ENCODE measurements at regions not wholly inside any gene's neighbourhood (a gene's known extent, or its start where the extent isn't known, plus 50 kb on each side); places are given as distances from the start of the nearest gene placed in this dataset.

DNA sequence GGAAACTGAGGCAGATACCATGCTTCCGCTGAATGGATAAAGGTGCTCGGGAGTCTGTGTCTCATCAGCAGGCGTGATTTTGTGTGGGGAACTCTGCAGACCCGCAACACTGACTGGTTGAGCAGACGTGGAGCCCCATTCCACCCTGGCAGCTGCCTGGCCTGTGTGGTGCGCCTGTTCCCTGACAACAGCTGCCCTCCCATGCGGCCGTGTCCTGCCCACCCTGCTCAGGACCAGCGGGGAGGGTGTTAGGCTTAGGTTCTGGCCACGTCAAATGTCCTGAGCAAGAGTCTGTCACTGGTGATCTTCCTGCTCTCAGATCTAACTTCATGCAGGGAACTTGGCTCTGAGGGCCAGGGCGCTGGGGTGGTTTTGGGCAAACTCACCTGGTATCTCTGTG lies 417.7 kb upstream of the IRX4 start:
- peaks cover 0 to 10% of the 10 kb centered on the region in 2 donors for H3K4me1 ChIP-seq (replicated peaks in 1 of 2)
- WGBS, 10 experiments = 25 to 100% (median 86%) methylated on average over 1 to 7 of the region's 11 CpGs; no CpG with 5 or more reads in 6 of the 10 experiments
- no peak overlapping the region for H3K27ac ChIP-seq
- in situ Hi-C loops (cut with MboI; ENCODE audit: low pct_unique_long_range_greater_than_20kb in 2 of 9, low sequenced_read_pairs in 9 of 9, unreplicated experiment in 9 of 9) = no loop called here
- ATAC-seq (replicated peaks in 6 of 8) = no peak
- no peak overlapping the region for H3K4me3 ChIP-seq

DNA sequence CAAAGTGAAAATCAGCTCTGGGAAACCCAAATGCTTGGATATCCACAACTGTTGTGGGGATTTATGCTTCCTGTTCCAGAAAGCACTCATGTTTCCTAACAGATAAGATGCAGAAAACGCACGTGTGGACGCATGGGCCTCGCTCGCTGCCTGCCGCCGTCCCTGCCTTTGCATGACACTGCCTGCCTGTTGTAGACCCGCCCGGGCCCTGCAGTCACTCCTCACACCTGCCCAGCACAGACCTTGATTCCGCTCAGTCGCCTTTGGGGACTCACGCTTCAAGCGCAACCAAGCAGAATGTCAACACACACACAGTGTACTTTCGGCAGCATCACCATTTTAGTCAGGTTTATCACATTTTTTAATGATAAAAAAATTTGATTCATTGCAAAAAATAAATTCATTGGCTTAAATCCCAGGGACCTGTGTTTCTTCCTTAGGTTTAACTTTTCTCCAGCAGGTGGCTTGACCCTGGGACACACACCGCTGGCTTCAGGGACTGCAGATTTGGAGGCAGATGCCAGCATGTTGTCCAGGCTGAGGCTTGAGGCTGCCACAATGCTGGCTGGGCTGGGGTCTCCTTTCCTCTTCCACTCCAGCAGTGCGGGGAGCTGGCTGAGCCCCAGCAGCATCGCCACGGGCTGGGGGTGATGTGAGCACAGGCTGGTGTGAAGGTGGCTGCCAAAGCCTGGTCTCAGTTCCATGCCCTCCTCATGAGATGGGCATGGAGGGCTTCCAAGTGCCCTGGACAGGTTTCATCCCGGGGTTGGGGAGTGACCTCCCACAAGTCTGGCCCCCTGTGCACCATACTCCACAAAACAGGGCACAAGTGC lies 416.9 kb upstream of the IRX4 start:
- Histone ChIP-seq H3K4me3 (no peak overlapping the region), H3K4me1 (replicated peaks in 1 of 2) (peaks cover 0 to 10% of the 10 kb centered on the region in 2 donors), H3K27ac (no peak overlapping the region)
- in situ Hi-C loops (cut with MboI; ENCODE audit: low pct_unique_long_range_greater_than_20kb in 2 of 9, low sequenced_read_pairs in 9 of 9, unreplicated experiment in 9 of 9) = no loop called here
- WGBS, 10 experiments = 46 to 100% (median 67%) methylated on average over 1 to 12 of the region's 19 CpGs; no CpG with 5 or more reads in 2 of the 10 experiments
- peak in 2 of 8 experiments; percentile 40 to 46 for ATAC-seq (replicated peaks in 6 of 8)

DNA sequence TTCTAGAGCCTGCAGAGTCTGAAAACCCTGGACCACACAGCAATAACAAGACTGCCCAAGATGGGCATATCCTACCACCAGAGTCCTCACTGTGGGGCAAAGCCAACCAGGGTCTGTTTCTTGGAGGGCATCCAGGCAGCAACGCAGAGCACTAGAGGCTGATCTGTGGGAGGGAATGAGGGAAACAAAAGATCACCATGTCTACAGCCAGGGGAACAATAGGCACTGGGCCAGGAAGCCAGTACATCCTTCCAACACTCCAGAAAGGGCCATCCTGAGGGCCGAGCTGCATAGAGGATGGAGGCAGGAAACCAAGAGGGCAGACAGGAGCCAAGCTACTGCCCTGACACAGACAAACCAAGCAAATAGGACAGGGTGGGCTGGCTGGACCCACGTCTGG lies 416.1 kb upstream of the IRX4 start:
- H3K27ac ChIP-seq = no peak overlapping the region
- H3K4me1 ChIP-seq (replicated peaks in 1 of 2) = peaks cover 0 to 9% of the 10 kb centered on the region in 2 donors
- in situ Hi-C loops (cut with MboI; ENCODE audit: low pct_unique_long_range_greater_than_20kb in 2 of 9, low sequenced_read_pairs in 9 of 9, unreplicated experiment in 9 of 9) = no loop called here
- 0 to 58% (median 31%) methylated on average over 1 to 2 of the region's 3 CpGs; no CpG with 5 or more reads in 6 of the 10 experiments for WGBS, 10 experiments
- H3K4me3 ChIP-seq = no peak overlapping the region
- ATAC-seq (replicated peaks in 6 of 8) = peak in 1 of 8 experiments; percentile 29

DNA sequence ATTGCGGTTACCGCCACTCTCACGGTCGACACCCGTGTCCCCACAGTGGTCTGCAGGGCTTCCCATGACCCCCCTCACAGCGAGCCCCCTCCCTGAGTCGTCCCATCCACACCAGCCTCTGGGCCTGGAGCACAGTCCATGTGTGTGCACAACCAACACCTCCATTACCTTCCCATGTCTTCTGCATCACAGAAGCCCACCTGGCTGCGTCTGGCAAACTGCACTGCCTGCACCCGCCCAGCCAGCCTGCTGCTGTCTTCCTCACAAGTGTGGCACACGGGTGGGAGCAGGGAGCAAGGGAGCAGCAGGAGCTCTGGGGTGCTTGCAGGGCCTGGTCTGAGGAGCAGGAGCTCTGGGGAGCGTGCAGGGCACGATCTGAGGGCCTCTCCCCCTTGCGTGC lies 415.3 kb upstream of the IRX4 start:
- in situ Hi-C loops (cut with MboI; ENCODE audit: low pct_unique_long_range_greater_than_20kb in 2 of 9, low sequenced_read_pairs in 9 of 9, unreplicated experiment in 9 of 9) = no loop called here
- Histone ChIP-seq H3K4me3 (no peak overlapping the region), H3K27ac (no peak overlapping the region), H3K4me1 (replicated peaks in 1 of 2) (peaks cover 0 to 6% of the 10 kb centered on the region in 2 donors)
- WGBS, 10 experiments = 0 to 100% (median 50%) methylated on average over 1 to 2 of the region's 13 CpGs; no CpG with 5 or more reads in 7 of the 10 experiments
- ATAC-seq (replicated peaks in 6 of 8) = no peak

DNA sequence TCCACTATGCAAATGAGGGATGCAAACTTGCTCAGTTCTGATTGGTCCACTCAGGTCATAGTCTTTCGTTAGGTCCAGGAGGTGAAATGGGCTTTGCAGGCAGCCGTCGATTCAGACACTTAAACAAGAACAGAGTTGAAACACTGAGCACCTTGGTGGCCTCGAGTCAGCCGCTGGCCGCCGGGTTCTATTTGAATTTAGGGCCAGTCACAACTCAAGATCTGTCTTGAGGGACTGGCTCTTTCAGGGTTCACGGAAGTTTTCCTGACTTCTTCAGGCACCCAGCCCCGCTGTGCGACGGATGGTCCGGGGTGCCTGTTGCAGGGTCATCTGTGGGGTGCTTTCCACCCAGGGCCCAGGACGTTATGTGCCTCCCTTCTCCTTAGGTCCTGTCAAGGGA lies 412.8 kb upstream of the IRX4 start:
- in situ Hi-C loops (cut with MboI; ENCODE audit: low pct_unique_long_range_greater_than_20kb in 2 of 9, low sequenced_read_pairs in 9 of 9, unreplicated experiment in 9 of 9) = no loop called here

DNA sequence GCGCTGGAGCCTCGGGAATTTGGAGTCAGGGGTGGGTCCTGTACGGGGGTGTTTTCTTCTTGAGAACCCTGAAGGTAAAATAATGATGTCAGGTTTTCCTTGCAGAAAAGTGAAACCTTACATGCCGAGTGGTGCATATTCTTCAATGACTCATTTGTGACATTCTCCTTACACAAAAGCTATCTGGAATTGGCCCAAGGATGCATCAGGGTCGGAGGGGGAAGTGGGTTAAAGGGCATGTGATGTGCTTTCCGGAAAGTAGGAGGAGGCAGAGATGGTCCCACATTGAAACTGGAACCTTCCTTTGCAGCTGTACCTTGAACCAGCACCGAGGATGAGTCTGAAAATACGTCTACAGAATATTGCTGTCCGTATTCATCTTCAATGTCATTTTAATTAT lies 411.2 kb upstream of the IRX4 start:
- ATAC-seq (replicated peaks in 6 of 8) = no peak
- in situ Hi-C loops (cut with MboI; ENCODE audit: low pct_unique_long_range_greater_than_20kb in 2 of 9, low sequenced_read_pairs in 9 of 9, unreplicated experiment in 9 of 9) = no loop called here
- Histone ChIP-seq H3K4me3 (no peak overlapping the region), H3K4me1 (replicated peaks in 1 of 2) (peaks cover 0 to 4% of the 10 kb centered on the region in 2 donors), H3K27ac (no peak overlapping the region)
- 10 to 94% (median 70%) methylated on average over 2 to 8 of the region's 9 CpGs; no CpG with 5 or more reads in 1 of the 10 experiments for WGBS, 10 experiments

More for the DNA sequence above, 412.8 kb upstream of the IRX4 start:
- H3K4me3 ChIP-seq = no peak overlapping the region
- peaks cover 0 to 6% of the 10 kb centered on the region in 2 donors for H3K4me1 ChIP-seq (replicated peaks in 1 of 2)
- WGBS, 10 experiments = 20 to 96% (median 68%) methylated on average over 1 to 13 of the region's 13 CpGs; no CpG with 5 or more reads in 3 of the 10 experiments
- ATAC-seq (replicated peaks in 6 of 8) = no peak
- H3K27ac ChIP-seq = no peak overlapping the region

DNA sequence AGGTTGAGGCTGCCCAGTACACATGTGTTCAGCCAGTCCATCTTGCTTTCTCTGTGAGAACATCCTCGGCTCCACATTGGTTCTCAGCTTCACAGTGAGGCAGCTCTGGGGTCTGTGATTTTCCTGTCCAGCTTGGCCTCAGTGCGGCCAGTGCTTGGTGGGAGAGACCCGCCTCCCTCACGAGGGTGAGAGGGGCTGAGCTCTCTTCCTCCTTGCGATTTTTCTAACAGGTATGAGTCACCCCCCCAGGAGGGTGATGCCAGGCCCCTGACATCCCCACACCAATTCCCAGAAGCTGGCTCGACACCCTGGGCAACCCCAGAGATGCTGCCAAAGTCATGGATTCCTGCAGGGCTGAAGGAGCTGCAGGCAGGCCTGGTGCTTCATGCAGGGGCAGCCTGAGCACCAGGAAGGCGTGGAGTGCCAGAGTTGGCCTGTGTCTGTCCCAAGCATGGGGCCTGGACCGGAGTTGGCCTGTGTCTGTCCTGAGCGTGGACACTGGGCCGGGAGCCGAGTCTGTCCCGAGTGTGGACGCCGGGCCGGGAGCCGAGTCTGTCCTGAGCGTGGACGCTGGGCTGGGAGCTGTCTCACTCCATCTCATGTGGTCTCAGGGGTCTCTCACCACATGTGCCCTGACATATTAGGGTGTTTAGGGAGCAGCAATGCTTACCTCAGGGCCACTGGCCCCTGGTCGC lies 408.6 kb upstream of the IRX4 start:
- no peak overlapping the region for H3K27ac ChIP-seq

DNA sequence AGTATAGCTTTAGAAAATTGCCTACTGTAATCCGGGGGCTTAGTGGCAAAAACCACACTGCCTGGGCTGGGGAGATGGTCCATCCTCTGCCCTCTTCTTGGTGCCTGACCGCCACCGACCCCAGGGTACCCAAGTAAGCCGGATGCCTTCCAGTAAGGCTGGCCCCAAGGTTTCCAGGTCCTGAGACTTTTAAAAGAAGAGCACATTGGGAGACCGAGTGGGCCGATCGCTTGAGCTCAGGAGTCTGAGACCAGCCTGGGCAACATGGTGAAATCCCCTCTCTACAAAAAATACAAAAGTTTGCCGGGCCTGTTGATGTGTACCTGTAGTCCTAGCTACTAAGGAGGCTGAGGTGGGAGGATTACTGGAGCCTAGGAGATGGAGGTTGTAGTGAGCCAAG lies 406.7 kb upstream of the IRX4 start:
- in situ Hi-C loops (cut with MboI; ENCODE audit: low pct_unique_long_range_greater_than_20kb in 2 of 9, low sequenced_read_pairs in 9 of 9, unreplicated experiment in 9 of 9) = no loop called here
- 57 to 100% (median 89%) methylated on average over 1 to 7 of the region's 8 CpGs; no CpG with 5 or more reads in 2 of the 10 experiments for WGBS, 10 experiments
- no peak for ATAC-seq (replicated peaks in 6 of 8)
- Histone ChIP-seq H3K4me3 (no peak overlapping the region), H3K4me1 (replicated peaks in 1 of 2) (no peaks in the 10 kb centered on the region), H3K27ac (no peak overlapping the region)

More for the DNA sequence above, 408.6 kb upstream of the IRX4 start:
- H3K4me1 ChIP-seq (replicated peaks in 1 of 2) = no peaks in the 10 kb centered on the region
- no peak overlapping the region for H3K4me3 ChIP-seq
- in situ Hi-C loops (cut with MboI; ENCODE audit: low pct_unique_long_range_greater_than_20kb in 2 of 9, low sequenced_read_pairs in 9 of 9, unreplicated experiment in 9 of 9) = no loop called here
- no peak for ATAC-seq (replicated peaks in 6 of 8)
- 47 to 97% (median 90%) methylated on average over 2 to 14 of the region's 19 CpGs; no CpG with 5 or more reads in 5 of the 10 experiments for WGBS, 10 experiments

DNA sequence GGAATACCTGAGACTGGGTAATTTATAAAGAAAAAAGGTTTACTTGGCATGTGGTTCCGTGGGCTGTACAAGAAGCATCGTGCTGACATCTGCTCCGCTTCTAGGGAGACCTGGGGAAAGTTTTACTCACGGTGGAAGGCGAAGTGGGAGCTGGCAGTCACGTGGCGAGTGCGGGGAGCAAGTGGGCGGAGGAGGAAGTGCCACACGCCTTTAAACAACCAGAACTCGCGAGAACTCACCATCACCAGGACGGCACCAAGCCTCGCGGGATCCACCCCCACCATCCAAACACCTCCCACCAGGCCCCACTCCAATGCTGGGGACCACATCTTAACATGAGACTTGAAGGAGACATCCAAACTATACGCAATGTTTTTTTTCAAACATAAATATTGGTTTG lies 406.2 kb upstream of the IRX4 start:
- H3K27ac ChIP-seq = no peak overlapping the region
- no peaks in the 10 kb centered on the region for H3K4me1 ChIP-seq (replicated peaks in 1 of 2)
- H3K4me3 ChIP-seq = no peak overlapping the region
- in situ Hi-C loops (cut with MboI; ENCODE audit: low pct_unique_long_range_greater_than_20kb in 2 of 9, low sequenced_read_pairs in 9 of 9, unreplicated experiment in 9 of 9) = no loop called here
- ATAC-seq (replicated peaks in 6 of 8) = no peak
- 0 to 100% (median 67%) methylated on average over 1 to 11 of the region's 16 CpGs; no CpG with 5 or more reads in 3 of the 10 experiments for WGBS, 10 experiments

DNA sequence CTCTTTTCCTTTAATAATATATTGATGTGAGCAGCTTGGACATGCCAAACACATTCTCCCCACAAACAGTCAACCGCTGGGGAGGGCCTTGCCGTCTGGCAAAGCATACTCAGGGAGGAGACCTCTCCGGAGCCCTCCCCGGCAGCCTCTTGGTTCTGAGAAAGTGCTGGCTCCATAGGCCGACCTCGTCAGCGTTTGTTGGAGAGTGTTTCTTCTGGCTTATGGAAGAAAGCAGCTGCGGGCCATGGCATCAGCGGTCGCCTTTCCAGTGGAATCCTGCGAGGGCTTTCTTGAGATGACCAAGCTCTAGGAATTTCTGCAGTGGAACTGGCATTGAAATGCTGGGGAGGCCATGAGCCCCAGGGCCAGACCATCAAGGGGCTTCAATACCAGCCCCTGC lies 405.7 kb upstream of the IRX4 start:
- no peak overlapping the region for H3K4me3 ChIP-seq
- H3K4me1 ChIP-seq (replicated peaks in 1 of 2) = no peaks in the 10 kb centered on the region
- no peak overlapping the region for H3K27ac ChIP-seq
- in situ Hi-C loops (cut with MboI; ENCODE audit: low pct_unique_long_range_greater_than_20kb in 2 of 9, low sequenced_read_pairs in 9 of 9, unreplicated experiment in 9 of 9) = no loop called here
- no peak for ATAC-seq (replicated peaks in 6 of 8)
- WGBS, 10 experiments = 13 to 100% (median 65%) methylated on average over 3 to 6 of the region's 11 CpGs; no CpG with 5 or more reads in 4 of the 10 experiments

DNA sequence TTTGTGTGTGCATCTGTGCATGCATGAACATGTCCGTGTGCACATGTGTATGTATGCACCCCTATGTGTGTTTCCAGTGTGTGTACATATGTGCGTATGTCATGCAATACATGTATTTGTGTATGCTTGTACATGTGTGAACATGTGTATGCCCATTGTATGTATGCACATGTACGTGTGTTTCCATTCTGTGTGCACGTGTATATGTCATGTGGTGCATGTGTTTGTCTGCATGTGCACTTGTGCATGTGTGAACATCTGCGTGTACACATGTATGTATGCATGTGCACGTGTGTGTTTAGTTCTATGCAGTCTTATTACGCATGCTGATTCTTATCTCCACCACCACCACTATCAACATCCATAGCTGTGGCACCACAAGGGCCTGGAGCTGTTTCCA lies 403.5 kb upstream of the IRX4 start:
- Histone ChIP-seq H3K27ac (no peak overlapping the region), H3K4me1 (replicated peaks in 1 of 2) (no peaks in the 10 kb centered on the region), H3K4me3 (no peak overlapping the region)
- in situ Hi-C loops (cut with MboI; ENCODE audit: low pct_unique_long_range_greater_than_20kb in 2 of 9, low sequenced_read_pairs in 9 of 9, unreplicated experiment in 9 of 9) = no loop called here
- 29 to 100% (median 77%) methylated on average over 1 to 7 of the region's 7 CpGs; no CpG with 5 or more reads in 2 of the 10 experiments for WGBS, 10 experiments
- ATAC-seq (replicated peaks in 6 of 8) = no peak

DNA sequence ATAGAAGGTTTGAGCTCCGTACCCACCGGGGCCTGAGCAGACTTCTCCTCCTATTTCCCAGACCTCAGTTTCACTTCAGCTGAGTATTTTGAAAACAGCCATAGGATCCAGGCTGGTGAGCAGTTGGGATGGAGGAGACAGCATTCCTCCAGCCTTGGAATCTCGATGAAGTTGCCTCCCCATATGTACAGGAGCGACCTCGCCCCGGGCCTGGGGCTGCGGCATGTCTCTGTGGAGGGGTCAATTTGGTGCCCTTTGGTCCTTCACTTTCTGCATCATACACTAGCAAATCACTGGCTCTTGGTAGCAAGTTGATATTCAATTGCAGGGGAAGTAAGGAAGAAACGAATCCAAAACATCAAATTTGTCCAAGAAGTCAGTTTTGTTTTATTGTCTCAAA lies 402.0 kb upstream of the IRX4 start:
- H3K4me1 ChIP-seq (replicated peaks in 1 of 2) = peaks cover 0 to 4% of the 10 kb centered on the region in 2 donors
- no peak overlapping the region for H3K27ac ChIP-seq
- no peak for ATAC-seq (replicated peaks in 6 of 8)
- WGBS, 10 experiments = 0 to 96% (median 66%) methylated on average over 1 to 8 of the region's 8 CpGs; no CpG with 5 or more reads in 5 of the 10 experiments
- in situ Hi-C loops (cut with MboI; ENCODE audit: low pct_unique_long_range_greater_than_20kb in 2 of 9, low sequenced_read_pairs in 9 of 9, unreplicated experiment in 9 of 9) = no loop called here
- no peak overlapping the region for H3K4me3 ChIP-seq

DNA sequence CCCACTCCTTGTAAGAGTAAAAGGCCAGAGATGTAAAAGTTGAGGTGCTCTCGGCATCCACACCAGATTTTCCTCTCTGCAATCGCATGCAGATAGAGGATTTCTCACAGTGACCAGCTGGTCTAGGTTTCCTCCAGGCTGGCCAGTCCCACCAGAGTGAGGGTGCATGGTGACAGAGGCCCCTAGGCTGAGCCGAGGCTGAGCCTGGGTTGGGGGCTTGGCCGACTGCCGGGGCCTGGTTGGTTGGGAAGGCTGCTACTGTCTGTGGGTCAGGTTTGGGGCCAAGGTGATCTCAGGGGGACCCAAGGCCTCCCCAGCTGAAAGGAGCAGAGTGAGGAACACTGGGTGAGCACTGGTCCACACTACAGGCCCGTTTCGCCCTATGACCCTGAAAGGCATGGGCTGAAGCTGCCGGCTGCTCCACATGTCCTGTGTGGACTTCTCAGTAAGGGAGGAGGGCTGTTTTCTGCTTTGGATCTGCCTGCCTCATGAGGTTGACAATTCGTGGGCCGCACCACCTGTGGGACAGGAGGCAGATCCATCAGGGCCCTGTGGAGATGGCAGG lies 400.8 kb upstream of the IRX4 start:
- 4 to 100% (median 64%) methylated on average over 1 to 6 of the region's 10 CpGs; no CpG with 5 or more reads in 4 of the 10 experiments for WGBS, 10 experiments
- H3K4me3 ChIP-seq = no peak overlapping the region
- H3K4me1 ChIP-seq (replicated peaks in 1 of 2) = peaks cover 0 to 15% of the 10 kb centered on the region in 2 donors
- in situ Hi-C loops (cut with MboI; ENCODE audit: low pct_unique_long_range_greater_than_20kb in 2 of 9, low sequenced_read_pairs in 9 of 9, unreplicated experiment in 9 of 9) = no loop called here
- no peak overlapping the region for H3K27ac ChIP-seq
- ATAC-seq (replicated peaks in 6 of 8) = no peak

Data from motor neuron (in vitro differentiated cells).